Left cardiac atrium (tissue), 4 donors: ENCODE measurements at regions not wholly inside any gene's neighbourhood (a gene's known extent, or its start where the extent isn't known, plus 50 kb on each side); places are given as distances from the start of the nearest gene placed in this dataset.
A peak's percentile ranks its signal among the peaks of the same experiment; 100 is the strongest.

ENCODE experiments used
- ATAC-seq, 2 donors: fragments of 200-7000 bp; cut with Tn5 transposase; one replicate each; pipeline ENCODE4 v1.9.1; 2020; ENCODE audit warnings: mild to moderate bottlenecking in 2 of 2, moderate library complexity in 2 of 2
- DNase-seq: peaks from one replicate; pipeline ENCODE4 v3.0.0-alpha.2; 2020
- intact Hi-C, 2 donors: fragments of 100-400 bp; cut with DNase I; formaldehyde crosslinking; loops; one replicate each; pipeline versions ENCODE4 v1.14.1 to v1.15.1; 2022 to 2023
- donor health status: DM: no; HTN: yes; CAD: no.
- donor health status: DM: no; HTN: yes; CAD: no; lungs with severe emphysema.
- donor health status: DM: yes; HTN: yes; CAD: no.
- donor health status: Dilated cardiomyopathy.

DNA sequence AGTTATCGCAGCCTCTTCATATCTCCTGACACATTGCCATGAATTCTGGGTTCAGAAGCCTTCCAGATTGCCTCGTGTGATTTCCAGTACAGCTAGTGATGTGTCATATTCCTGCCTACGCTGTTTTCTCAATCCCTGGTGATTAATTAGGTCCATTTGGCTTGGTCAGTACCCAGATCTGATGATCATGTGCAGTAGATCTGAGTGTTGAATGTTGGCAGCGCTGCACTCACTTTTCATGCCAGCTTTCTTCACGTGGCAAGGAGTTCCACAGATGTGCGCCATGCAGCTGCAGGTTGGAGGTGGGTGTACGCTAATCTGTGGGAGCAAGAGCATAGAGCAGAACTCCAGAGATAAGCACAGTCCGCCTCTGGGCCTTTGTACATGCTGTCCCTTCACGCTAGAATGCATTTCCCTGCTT, 86.9 kb upstream of the COL6A5 start:
- intact Hi-C loops, result no loop called here
- ATAC-seq (peak; percentile 78 to 91), DNase-seq (peak; percentile 36)

DNA sequence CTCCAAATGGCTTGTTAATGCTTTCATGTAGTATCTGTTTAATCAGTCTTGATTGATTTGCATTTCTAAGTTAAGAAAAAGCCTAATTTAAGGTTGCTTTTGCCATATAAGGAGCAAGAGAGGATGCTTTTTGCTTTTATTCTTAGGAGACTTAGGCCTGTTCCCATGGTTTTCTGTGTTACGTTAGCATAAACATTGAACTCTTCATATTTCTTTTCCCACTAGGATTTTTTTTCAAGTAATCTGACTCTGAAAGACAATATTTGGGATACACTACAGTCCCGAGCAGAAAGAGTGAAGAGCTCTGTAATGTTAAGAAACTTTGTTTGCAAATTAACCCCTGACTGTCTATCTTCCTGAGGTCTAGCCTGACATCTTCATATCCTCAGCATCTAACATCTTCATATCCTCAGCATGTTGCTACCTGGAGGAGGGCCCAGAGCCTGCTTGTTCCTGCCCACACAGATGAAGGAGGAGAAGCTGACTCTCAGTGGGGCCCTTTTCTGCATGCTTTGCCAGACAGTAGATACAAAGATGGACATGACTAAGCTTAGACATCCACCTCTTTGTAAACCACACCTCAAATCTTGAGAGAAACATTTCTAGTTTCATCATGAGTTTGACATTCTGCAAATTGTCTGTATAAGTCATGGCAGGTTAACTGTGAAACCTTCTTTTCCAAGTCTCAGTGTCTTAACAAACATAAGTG, 86.2 kb upstream of the COL6A5 start:
- ATAC-seq, result peak in 1 of 2 donors; percentile 65
- no peak for DNase-seq
- intact Hi-C loops, result no loop called here

DNA sequence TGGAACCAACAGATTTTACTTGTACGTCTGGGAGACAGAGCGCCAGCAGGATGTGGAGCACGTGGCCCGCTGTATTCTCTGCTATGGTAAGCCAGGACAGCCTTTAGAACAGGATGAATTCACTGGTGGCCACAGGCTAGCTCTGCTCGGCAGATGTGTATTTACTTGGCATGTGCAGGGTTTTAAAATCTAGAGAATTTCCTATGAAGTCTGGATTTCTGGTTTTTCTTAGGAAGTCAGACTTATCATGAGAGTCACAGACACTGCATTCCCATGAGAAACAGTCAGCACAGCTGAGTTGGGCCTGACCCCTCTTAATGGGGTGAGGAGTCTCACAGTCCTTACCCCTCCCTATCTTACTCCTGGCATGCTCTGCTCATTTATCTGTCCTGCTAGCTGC, 84.6 kb upstream of the COL6A5 start:
- intact Hi-C loops, result no loop called here
- no peak for DNase-seq
- ATAC-seq, result peak; percentile 15 to 25

DNA sequence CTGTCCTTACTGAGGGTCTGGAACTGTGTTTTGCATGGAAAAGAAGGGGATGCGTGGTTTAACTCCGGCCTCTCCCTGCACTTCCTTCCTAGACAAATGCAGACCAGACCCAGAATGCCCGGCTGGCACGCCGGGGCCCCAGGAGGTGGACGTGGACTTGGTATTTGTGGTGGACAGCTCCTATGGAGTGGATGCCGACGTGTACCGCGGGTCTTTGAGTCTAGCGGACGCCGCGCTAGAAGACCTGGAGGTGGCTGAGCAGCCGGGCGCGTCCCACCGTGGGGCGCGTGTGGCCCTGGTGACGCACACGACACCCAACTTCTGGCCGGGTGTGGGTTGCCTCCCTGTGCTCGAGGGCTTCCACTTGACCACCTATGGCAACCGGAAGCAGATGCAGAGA, 81.8 kb upstream of the COL6A5 start:
- DNase-seq, result no peak
- no peak for ATAC-seq
- intact Hi-C loops, result no loop called here

DNA sequence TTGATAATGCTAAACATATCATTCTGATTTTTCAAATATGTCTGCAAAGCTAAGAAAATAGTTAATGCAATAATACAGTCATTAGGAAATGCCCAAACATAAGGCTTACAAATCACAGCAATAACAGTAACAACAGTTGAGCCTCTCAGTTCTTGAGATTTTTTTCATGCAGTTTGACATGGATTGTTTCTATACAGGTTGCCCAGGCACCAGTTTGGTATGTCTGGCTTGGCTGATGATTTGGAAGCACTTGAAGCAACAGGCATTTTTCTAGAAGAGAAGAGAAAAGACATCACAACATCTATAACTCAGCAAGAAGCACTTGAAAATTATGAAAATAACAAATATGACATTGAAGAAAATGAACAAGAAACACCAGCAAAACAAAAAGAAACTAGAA, 78.7 kb upstream of the COL6A5 start:
- DNase-seq (no peak), ATAC-seq (no peak)
- intact Hi-C loops, result no loop called here

DNA sequence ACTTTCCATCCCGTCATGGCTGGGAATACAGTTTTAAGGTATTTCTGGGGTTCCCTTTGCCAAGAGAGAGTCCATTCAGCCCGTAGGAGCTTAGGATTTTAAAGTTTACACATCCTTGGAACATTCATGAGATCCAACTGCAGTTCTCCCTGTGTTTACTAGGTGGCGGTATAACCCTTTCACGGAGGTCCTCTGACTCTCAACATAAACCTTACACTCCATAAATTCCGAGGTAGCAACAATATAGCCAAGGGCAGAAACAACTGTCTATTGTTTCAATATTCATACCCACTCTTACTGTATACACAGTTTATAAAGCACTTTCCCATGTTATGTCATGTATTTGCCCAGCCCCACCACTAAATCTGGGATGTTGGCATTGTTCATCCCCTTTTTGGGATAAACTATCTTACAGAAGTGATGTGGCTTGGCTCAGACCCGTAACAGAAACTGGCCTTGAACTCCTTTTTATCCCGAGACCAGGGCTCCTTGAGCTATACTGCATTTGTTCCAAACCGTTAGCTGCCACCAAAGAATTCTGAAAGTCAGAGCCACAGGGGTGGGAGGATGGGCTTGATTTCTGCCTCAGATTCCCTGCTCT, 69.2 kb upstream of the COL6A5 start:
- DNase-seq (no peak), ATAC-seq (peak; percentile 61 to 73)
- intact Hi-C loops, result loop anchor here in 1 of 2 donors (2.0 kb wide), 1 partner anchor 262 kb away; no protein-coding TSS in a partner anchor

DNA sequence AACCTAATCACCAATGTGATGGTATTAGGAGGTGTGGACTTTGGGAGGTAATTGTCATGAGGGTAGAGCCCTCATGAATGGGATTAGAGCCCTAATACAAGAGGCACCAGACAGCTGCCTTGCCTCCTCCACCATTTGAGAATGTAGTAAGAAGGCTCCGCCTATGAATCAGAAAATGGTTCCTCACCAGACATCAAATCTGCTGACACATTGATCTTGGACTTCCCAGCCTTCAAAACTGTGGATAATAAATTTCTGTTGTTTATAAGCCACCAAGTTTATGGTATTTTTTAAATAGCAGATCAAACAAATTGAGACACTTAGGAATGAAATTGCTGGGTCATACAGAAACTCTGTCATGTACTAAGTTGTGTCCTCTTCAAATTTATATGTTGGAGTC, 56.8 kb upstream of the COL6A5 start:
- no peak for ATAC-seq
- intact Hi-C loops, result no loop called here

DNA sequence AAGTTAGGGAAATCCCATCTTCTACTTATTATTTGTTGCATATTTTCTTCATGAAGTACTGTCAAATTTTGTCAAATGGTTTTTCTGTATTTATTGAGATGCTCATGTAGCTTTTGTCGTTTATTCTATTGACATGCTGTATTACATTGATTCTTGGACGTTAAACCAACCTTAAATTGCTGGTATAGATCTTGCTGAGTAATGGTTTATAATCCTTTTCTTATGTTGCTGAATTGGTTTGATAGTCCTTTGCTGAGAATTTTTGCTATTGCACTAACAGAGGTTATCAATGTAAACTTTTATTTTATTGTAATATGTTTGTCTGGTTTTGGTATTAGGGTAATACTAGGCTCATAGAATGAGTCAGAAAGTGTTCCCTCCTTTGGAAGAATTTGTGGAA, 54.3 kb upstream of the COL6A5 start:
- ATAC-seq, result no peak
- intact Hi-C loops, result no loop called here
- DNase-seq, result no peak

More for the DNA sequence above, 56.8 kb upstream of the COL6A5 start:
- no peak for DNase-seq

DNA sequence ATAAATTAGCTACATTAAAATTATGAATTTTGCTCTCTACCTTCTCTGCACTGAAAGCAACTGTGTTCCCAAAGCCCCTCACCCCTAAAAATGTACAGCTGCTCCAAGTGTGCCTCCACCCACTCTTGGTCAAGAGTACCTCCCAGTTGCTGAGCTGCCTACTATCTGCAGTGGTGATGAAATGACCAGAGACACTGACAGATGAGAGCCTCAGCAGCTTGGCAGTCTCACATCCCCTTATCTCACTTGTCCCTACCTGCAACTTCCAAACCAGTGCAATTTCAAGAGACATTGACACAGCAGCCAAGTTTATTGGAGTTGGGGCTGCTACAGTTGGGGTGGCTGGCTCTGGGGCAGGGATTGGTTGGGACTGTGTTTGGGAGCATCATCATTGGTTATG, 52.2 kb upstream of the COL6A5 start:
- ATAC-seq (no peak), DNase-seq (no peak)
- intact Hi-C loops, result no loop called here
